Hepatocyte (in vitro differentiated cells): ENCODE measurements at regions not wholly inside any gene's neighbourhood (a gene's known extent, or its start where the extent isn't known, plus 50 kb on each side); places are given as distances from the start of the nearest gene placed in this dataset.

Experiments
- DNase-seq: peaks from one replicate; pipeline ENCODE4 v3.0.0-alpha.2; 2016; ENCODE audit warnings: low spot score
- H2AFZ ChIP-seq: fragments of 200-600 bp; sonication (generic); 2 replicates; pipeline ENCODE4 v1.6.0; 2016; ENCODE audit warnings: antibody characterized with exemption, mild to moderate bottlenecking
- H3K27ac ChIP-seq: fragments of 200-600 bp; sonication (generic); 2 replicates; pipeline ENCODE4 v1.5.1; 2016; ENCODE audit warnings: mild to moderate bottlenecking
- H3K27me3 ChIP-seq: fragments of 200-600 bp; sonication (generic); 2 replicates; pipeline ENCODE4 v1.6.1; 2016
- H3K36me3 ChIP-seq: fragments of 200-600 bp; sonication (generic); replicated peaks from 2 replicates; pipeline ENCODE4 v1.5.1; 2016; ENCODE audit warnings: low read depth; ENCODE audit not compliant: insufficient read depth
- H3K4me1 ChIP-seq: fragments of 200-600 bp; sonication (generic); 2 replicates; pipeline ENCODE4 v1.5.1; 2016; ENCODE audit warnings: mild to moderate bottlenecking, moderate library complexity; ENCODE audit not compliant: insufficient read depth
- H3K4me2 ChIP-seq: fragments of 200-600 bp; sonication (generic); 2 replicates; pipeline ENCODE4 v1.6.0; 2016
- H3K4me3 ChIP-seq: fragments of 200-600 bp; sonication (generic); 2 replicates; pipeline ENCODE4 v1.5.1; 2016; ENCODE audit warnings: mild to moderate bottlenecking
- H3K79me2 ChIP-seq: fragments of 200-600 bp; sonication (generic); 2 replicates; pipeline ENCODE4 v1.6.0; 2017; ENCODE audit warnings: mild to moderate bottlenecking
- H3K9me2 ChIP-seq: fragments of 200-600 bp; sonication (generic); replicated peaks from 2 replicates; pipeline ENCODE4 v1.6.0; 2017; ENCODE audit warnings: mild to moderate bottlenecking; ENCODE audit not compliant: insufficient read depth
- H3K9me3 ChIP-seq: fragments of 200-600 bp; sonication (generic); 2 replicates; pipeline ENCODE4 v1.5.1; 2016; ENCODE audit warnings: low read depth, mild to moderate bottlenecking
- H4K20me1 ChIP-seq: fragments of 200-600 bp; sonication (generic); 2 replicates; pipeline ENCODE4 v1.6.0; 2016; ENCODE audit warnings: mild to moderate bottlenecking; ENCODE audit not compliant: insufficient read depth, poor library complexity, severe bottlenecking
- EZH2 ChIP-seq: fragments of 200-600 bp; sonication (generic); IDR thresholded peaks from 2 replicates; pipeline ENCODE4 v1.6.1; 2016; ENCODE audit warnings: antibody characterized with exemption, mild to moderate bottlenecking, borderline replicate concordance
- EZH2phosphoT487 ChIP-seq: fragments of 200-600 bp; sonication (generic); IDR thresholded peaks from one replicate; pipeline ENCODE4 v1.6.1; 2018; ENCODE audit warnings: antibody characterized with exemption, mild to moderate bottlenecking, low read depth, moderate library complexity; ENCODE audit not compliant: unreplicated experiment, severe bottlenecking
- WGBS: methylation state at CpG from one replicate; pipeline ENCODE4 v1.1.6; 2016; ENCODE audit warnings: low lambda C conversion rate; ENCODE audit errors: missing lambda C conversion rate; 5-methylcytosine and 5-hydroxymethylcytosine counted together
- TF ChIP-seq, protein P1 (sequence below): fragments of 200-600 bp; sonication (generic); IDR thresholded peaks from 2 replicates; pipeline ENCODE4 v1.5.1; 2016; ENCODE audit warnings: antibody characterized with exemption, mild to moderate bottlenecking; ENCODE audit not compliant: poor library complexity

DNA sequence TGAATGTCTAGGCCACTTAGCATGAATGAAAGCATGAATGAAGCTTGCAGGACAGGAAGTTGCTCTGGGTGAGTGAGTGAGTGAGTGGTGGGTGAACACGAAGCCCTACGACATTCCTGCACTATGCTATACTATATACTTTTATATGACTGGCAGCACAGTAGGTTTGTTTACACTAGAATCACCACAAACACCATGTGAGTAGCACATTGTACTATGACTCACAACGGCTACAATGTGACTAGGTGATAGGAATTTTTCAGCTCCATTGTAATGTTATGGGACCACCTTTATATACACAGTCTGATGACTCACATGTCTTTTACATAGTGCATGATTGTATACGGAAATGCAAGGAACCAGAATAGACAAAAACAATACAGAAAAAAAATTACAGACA lies 1480.2 kb downstream of the AACS start:
- 62% methylated on average over 4 of the region's 4 CpGs for WGBS
- no peak overlapping the region for H3K4me2 ChIP-seq

DNA sequence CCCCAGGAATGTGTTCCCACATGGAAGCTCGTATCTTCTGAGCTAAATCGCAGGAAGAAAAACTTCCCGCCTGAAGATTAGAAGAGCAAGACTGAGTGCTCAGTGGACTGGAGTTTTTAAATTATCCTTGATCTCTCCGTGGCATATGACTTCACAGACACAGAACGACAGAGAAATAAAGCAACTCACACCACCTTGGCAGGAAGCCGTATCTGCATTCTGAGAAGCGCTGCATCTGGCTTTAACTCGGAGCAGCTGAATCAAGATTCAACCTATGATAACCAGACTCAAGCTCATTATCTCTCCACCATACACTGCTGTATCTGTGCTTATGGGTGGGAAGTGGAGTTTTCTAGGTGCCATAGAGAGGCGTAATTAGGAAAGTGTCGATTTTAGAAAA lies 1482.7 kb downstream of the AACS start:
- Histone ChIP-seq H3K9me3 (no peaks in the 10 kb centered on the region), H2AFZ (no peak overlapping the region), H3K4me2 (no peak overlapping the region), H3K36me3 (no peaks in the 10 kb centered on the region), H3K4me3 (no peak overlapping the region), H3K79me2 (no peaks in the 10 kb centered on the region), H3K27ac (no peak overlapping the region), H3K9me2 (no peaks in the 10 kb centered on the region), H4K20me1 (no peaks in the 10 kb centered on the region), H3K4me1 (no peaks in the 10 kb centered on the region), H3K27me3 (no peaks in the 10 kb centered on the region)
- 71% methylated on average over 10 of the region's 10 CpGs for WGBS
- no peak for DNase-seq
- TF ChIP-seq, protein P1, sequence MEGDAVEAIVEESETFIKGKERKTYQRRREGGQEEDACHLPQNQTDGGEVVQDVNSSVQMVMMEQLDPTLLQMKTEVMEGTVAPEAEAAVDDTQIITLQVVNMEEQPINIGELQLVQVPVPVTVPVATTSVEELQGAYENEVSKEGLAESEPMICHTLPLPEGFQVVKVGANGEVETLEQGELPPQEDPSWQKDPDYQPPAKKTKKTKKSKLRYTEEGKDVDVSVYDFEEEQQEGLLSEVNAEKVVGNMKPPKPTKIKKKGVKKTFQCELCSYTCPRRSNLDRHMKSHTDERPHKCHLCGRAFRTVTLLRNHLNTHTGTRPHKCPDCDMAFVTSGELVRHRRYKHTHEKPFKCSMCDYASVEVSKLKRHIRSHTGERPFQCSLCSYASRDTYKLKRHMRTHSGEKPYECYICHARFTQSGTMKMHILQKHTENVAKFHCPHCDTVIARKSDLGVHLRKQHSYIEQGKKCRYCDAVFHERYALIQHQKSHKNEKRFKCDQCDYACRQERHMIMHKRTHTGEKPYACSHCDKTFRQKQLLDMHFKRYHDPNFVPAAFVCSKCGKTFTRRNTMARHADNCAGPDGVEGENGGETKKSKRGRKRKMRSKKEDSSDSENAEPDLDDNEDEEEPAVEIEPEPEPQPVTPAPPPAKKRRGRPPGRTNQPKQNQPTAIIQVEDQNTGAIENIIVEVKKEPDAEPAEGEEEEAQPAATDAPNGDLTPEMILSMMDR = no peak
- TF ChIP-seq EZH2 (no peak), EZH2phosphoT487 (no peak)

More for the DNA sequence above, 1480.2 kb downstream of the AACS start:
- Histone ChIP-seq H2AFZ (no peak overlapping the region), H4K20me1 (no peaks in the 10 kb centered on the region), H3K27me3 (no peaks in the 10 kb centered on the region), H3K4me1 (no peaks in the 10 kb centered on the region), H3K36me3 (no peaks in the 10 kb centered on the region), H3K9me3 (no peaks in the 10 kb centered on the region), H3K4me3 (no peak overlapping the region), H3K9me2 (no peaks in the 10 kb centered on the region), H3K27ac (no peak overlapping the region), H3K79me2 (no peaks in the 10 kb centered on the region)
- no peak for DNase-seq
- TF ChIP-seq, protein P1 = no peak
- TF ChIP-seq EZH2 = no peak
- no peak for TF ChIP-seq EZH2phosphoT487

DNA sequence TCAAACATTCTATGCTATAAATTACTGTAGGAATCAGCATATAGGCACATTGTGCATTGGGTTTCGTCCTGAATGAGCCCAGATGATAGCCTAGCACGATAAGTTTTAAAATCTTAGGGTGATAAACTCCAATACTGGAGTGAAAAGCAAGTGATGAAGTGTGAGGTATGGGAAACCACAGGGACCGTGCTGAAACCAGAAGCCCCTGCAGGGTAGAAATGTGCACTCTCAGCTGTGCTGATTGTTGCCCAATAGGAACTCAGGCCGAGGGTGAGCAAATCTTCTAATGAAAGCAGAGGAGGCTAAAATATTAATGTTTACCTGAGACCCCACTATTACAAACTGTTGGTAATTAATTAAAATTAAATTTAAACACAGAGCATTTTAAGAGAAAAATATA lies 1486.6 kb downstream of the AACS start:
- Histone ChIP-seq H4K20me1 (no peaks in the 10 kb centered on the region), H3K9me3 (no peaks in the 10 kb centered on the region), H3K4me3 (no peak overlapping the region), H3K27ac (no peak overlapping the region), H3K36me3 (no peaks in the 10 kb centered on the region), H2AFZ (no peak overlapping the region), H3K9me2 (no peaks in the 10 kb centered on the region), H3K4me2 (no peak overlapping the region), H3K79me2 (no peaks in the 10 kb centered on the region), H3K27me3 (no peaks in the 10 kb centered on the region), H3K4me1 (no peaks in the 10 kb centered on the region)
- 52% methylated on average over 4 of the region's 4 CpGs for WGBS
- TF ChIP-seq EZH2phosphoT487 (no peak), EZH2 (no peak)
- TF ChIP-seq, protein P1 = no peak
- no peak for DNase-seq

DNA sequence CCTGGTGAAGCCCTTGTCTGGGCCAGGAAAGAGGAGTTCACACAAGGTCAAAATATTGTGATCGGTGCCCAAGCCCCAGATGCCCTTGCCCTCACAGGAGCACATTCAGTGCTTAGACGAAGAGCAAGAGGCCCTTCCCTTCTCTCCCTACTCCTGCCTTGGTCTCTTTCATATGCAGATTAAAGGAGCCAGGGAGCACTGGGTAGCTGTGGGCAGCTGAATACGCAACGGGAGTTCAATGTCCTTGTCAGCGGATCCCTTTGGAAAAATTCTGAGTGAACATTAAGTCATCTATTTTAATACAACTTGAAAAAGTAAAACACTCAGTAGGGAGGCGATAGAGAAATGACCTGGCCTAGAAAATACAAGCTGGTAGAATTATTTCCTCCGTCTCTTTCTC lies 1489.4 kb downstream of the AACS start:
- H3K4me2 ChIP-seq = no peak overlapping the region
- no peaks in the 10 kb centered on the region for H3K9me2 ChIP-seq
- no peak overlapping the region for H2AFZ ChIP-seq
- no peaks in the 10 kb centered on the region for H3K79me2 ChIP-seq
- 69% methylated on average over 7 of the region's 7 CpGs for WGBS
- H3K36me3 ChIP-seq = no peaks in the 10 kb centered on the region
- H3K4me1 ChIP-seq = no peaks in the 10 kb centered on the region
- H3K27me3 ChIP-seq = no peaks in the 10 kb centered on the region
- H3K9me3 ChIP-seq = no peaks in the 10 kb centered on the region
- DNase-seq = no peak
- TF ChIP-seq EZH2 = no peak
- no peak for TF ChIP-seq EZH2phosphoT487
- TF ChIP-seq, protein P1 = no peak
- no peak overlapping the region for H3K27ac ChIP-seq
- no peaks in the 10 kb centered on the region for H4K20me1 ChIP-seq
- H3K4me3 ChIP-seq = no peak overlapping the region
